Effector memory CD4-positive, alpha-beta T cell (primary cell): ENCODE measurements at regions not wholly inside any gene's neighbourhood (a gene's known extent, or its start where the extent isn't known, plus 50 kb on each side); places are given as distances from the start of the nearest gene placed in this dataset.
"Not testable (repeated sequence)": the region's sequence is repeated elsewhere in the genome, so short reads cannot be mapped to it uniquely, and the experiment has no call there.

Experiments
- DNase-seq, 3 donors: peaks; one replicate each; pipeline ENCODE4 v3.0.0-alpha.2; 2020
- H3K27ac ChIP-seq: 2 replicates; pipeline ENCODE4 v1.7.0; 2013; ENCODE audit warnings: mild to moderate bottlenecking, low read length, moderate library complexity; ENCODE audit not compliant: insufficient read depth, poor library complexity, severe bottlenecking
- H3K27me3 ChIP-seq: replicated peaks from 2 replicates; pipeline ENCODE4 v1.7.0; 2013; ENCODE audit warnings: mild to moderate bottlenecking, low read length; ENCODE audit not compliant: insufficient read depth, control insufficient read depth, poor library complexity, severe bottlenecking
- H3K36me3 ChIP-seq: 2 replicates; pipeline ENCODE4 v1.7.0; 2013; ENCODE audit warnings: mild to moderate bottlenecking, low read length, moderate library complexity; ENCODE audit not compliant: control insufficient read depth, insufficient read depth
- H3K4me1 ChIP-seq: 2 replicates; pipeline ENCODE4 v1.7.0; 2013; ENCODE audit warnings: low read length, mild to moderate bottlenecking; ENCODE audit not compliant: control insufficient read depth, insufficient read depth, poor library complexity, severe bottlenecking
- H3K4me3 ChIP-seq: 2 replicates; pipeline ENCODE4 v1.7.0; 2013; ENCODE audit warnings: low read length, low read depth, mild to moderate bottlenecking; ENCODE audit not compliant: insufficient read depth, poor library complexity, severe bottlenecking
- H3K9me3 ChIP-seq: 2 replicates; pipeline ENCODE4 v1.7.0; 2013; ENCODE audit warnings: mild to moderate bottlenecking, low read length, moderate library complexity; ENCODE audit not compliant: control insufficient read depth

GRCh38 chr20:52035498-52035897 is 156.1 kb downstream of the ZFP64 start:
- H3K4me1 ChIP-seq = no peaks in the 10 kb centered on the region

GRCh38 chr20:52034581-52034980 is 157.0 kb downstream of the ZFP64 start:
- Histone ChIP-seq H3K9me3 (no peaks in the 10 kb centered on the region), H3K27ac (no peak overlapping the region), H3K36me3 (no peaks in the 10 kb centered on the region), H3K27me3 (no peaks in the 10 kb centered on the region), H3K4me1 (no peaks in the 10 kb centered on the region), H3K4me3 (no peak overlapping the region)
- no peak for DNase-seq

More at GRCh38 chr20:52035498-52035897, 156.1 kb downstream of the ZFP64 start:
- DNase-seq = no peak
- no peak overlapping the region for H3K27ac ChIP-seq
- no peak overlapping the region for H3K4me3 ChIP-seq
- H3K9me3 ChIP-seq = no peaks in the 10 kb centered on the region
- H3K27me3 ChIP-seq = no peaks in the 10 kb centered on the region
- no peaks in the 10 kb centered on the region for H3K36me3 ChIP-seq

DNA sequence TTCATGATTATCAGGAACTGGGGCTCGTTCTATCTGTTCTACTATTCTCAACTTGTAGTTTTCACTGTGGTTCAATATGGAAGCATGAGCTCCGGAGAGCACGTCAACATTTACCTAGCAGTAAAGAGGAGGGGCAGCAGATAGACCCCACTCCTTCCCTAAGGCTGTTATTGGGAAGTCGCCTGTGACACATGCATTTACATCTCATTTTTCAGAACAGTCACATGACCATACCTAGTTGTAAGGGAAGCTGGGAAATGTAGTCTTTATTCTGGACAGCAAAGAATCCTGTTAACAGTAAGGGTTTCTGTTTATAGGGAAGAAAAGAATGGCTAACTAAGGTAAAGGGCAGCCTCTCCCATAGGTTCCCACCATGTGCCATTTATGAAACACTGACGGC is 158.3 kb downstream of the ZFP64 start:
- H3K27me3 ChIP-seq = no peaks in the 10 kb centered on the region
- H3K4me3 ChIP-seq = no peak overlapping the region
- no peaks in the 10 kb centered on the region for H3K4me1 ChIP-seq
- H3K36me3 ChIP-seq = no peaks in the 10 kb centered on the region
- H3K9me3 ChIP-seq = no peaks in the 10 kb centered on the region
- DNase-seq = no peak
- no peak overlapping the region for H3K27ac ChIP-seq

DNA sequence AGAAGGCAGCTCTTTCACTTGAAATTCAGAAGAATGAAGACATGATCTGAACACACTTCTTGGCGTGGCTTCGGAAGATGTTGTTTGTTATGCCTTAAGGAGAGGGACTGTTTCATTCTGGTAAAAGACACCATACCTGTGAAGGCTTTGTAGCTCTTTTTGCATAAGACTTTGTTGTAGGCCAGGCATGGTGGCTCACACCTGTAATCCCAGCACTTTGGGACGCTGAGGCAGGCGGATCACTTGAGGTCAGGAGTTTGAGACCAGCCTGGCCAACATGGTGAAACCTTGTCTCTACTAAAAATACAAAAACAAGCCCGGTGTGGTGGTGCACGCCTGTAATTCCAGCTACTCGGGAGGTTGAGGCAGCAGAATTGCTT is 159.3 kb downstream of the ZFP64 start:
- H3K9me3 ChIP-seq, H3K36me3 ChIP-seq, H3K27ac ChIP-seq, H3K27me3 ChIP-seq, H3K4me1 ChIP-seq, H3K4me3 ChIP-seq, DNase-seq: not testable (repeated sequence)

DNA sequence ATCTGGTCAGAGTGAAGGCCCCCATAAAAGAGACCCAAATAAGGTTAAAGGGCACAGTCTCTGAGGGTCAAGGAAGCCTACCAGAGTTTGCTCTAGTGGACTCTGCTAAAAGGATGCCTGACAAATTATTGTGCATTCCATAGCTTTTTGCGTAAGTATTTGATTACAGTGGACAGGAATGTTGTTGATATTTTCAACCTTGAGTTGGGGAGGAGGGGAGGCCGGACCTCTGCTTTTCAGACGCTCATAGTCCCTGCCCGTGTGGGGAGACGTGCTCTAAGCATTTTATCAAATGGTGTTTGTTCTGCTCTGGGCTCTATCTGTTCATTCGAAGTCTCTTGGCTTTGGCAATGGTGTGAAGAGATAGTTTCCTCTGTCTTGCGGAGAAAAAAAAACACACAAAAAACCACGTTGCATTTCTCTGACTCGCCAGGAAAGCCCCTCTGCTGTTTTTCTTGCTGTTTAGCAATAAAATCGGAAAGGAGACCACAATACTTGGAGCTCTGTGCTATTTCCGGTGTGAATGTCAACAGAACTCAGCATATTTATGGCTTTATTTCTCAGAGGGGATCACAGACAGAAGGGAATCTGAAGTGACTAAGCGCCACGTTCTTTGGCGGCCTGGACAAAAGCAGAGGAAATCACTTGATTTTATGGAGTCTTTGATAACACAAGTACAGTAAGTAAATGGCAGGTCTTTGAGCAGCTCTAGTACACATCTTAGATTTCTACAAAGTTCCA is 159.8 kb downstream of the ZFP64 start:
- H3K9me3 ChIP-seq = no peaks in the 10 kb centered on the region
- H3K27ac ChIP-seq = no peak overlapping the region
- no peaks in the 10 kb centered on the region for H3K4me1 ChIP-seq
- H3K36me3 ChIP-seq = no peaks in the 10 kb centered on the region
- no peaks in the 10 kb centered on the region for H3K27me3 ChIP-seq
- no peak overlapping the region for H3K4me3 ChIP-seq
- no peak for DNase-seq

- DNase-seq = no peak
- no peaks in the 10 kb centered on the region for H3K4me1 ChIP-seq
- no peaks in the 10 kb centered on the region for H3K27me3 ChIP-seq
- H3K4me3 ChIP-seq = no peak overlapping the region
- no peak overlapping the region for H3K27ac ChIP-seq
- H3K9me3 ChIP-seq = no peaks in the 10 kb centered on the region
- H3K36me3 ChIP-seq = no peaks in the 10 kb centered on the region
Measured at GRCh38 chr20:52031206-52031562, 160.4 kb downstream of the ZFP64 start.

DNA sequence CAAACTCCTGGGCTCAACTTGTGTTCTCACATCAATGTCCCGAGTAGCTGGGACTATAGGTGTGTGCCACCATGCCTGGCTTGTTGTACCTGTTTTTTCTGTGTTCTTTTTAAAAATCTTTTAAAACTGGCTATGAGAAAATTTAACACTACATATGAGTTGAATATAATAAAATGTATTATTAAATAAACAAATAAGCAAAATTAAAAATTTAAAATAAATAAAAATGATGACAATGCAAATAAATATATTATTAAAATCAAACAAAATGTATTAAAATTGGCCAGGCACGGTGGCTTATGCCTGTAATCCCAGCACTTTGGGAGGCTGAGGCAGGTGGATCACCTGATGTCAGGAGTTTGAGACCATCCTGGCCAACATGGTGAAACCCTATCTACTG is 162.4 kb downstream of the ZFP64 start:
- not testable (repeated sequence) for H3K4me1 ChIP-seq, H3K4me3 ChIP-seq, H3K36me3 ChIP-seq, H3K27ac ChIP-seq, H3K9me3 ChIP-seq, H3K27me3 ChIP-seq, DNase-seq

DNA sequence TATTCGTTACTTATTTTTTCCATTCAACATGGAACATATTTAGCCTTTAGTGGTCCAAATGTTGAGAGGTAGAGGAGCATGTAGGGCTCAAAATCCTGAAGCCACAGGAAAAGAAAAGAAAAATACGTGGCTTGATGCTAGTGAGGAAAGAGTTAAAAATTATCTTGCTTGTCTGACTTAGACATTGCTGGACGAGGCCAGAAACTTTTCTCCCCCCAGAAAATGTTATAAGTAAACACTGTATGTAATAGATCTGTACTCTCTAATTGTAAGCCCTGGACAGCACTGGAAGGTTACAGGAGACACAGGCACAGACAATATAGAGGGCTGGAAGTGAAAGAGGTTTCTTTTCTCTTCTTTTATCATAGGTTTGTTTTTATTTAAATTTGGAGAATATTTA is 165.6 kb downstream of the ZFP64 start:
- Histone ChIP-seq H3K4me1 (no peaks in the 10 kb centered on the region), H3K27me3 (no peaks in the 10 kb centered on the region), H3K27ac (no peak overlapping the region), H3K4me3 (no peak overlapping the region), H3K36me3 (no peaks in the 10 kb centered on the region), H3K9me3 (no peaks in the 10 kb centered on the region)
- no peak for DNase-seq

DNA sequence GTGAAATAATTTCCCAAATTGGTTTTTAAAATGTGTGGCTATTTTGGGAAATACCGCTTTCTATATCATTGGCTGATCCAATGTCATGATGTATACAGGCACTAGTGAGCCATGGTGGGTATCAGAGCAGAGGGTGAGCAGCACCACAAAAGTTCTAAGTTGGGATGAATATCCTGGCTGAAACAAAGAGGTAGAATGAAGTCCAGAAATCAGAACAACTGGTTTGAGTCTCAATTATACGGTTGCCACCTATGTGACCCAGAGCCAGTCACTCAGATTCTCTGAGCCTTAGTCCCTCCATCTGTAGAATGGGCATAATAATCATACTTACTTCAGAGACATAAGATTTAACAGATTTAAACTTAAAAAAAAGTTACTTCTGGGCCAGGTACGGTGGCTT is 172.3 kb downstream of the ZFP64 start:
- no peaks in the 10 kb centered on the region for H3K27me3 ChIP-seq
- no peaks in the 10 kb centered on the region for H3K4me1 ChIP-seq
- no peaks in the 10 kb centered on the region for H3K9me3 ChIP-seq
- no peak overlapping the region for H3K27ac ChIP-seq
- no peak for DNase-seq
- H3K4me3 ChIP-seq = no peak overlapping the region
- no peaks in the 10 kb centered on the region for H3K36me3 ChIP-seq

GRCh38 chr20:52017669-52018317 is 173.8 kb downstream of the ZFP64 start:
- Histone ChIP-seq H3K9me3 (no peaks in the 10 kb centered on the region), H3K4me3 (no peak overlapping the region), H3K27me3 (no peaks in the 10 kb centered on the region), H3K27ac (no peak overlapping the region), H3K36me3 (no peaks in the 10 kb centered on the region), H3K4me1 (no peaks in the 10 kb centered on the region)
- no peak for DNase-seq
